RWPE2 (cell line): ENCODE measurements at regions not wholly inside any gene's neighbourhood (a gene's known extent, or its start where the extent isn't known, plus 50 kb on each side); places are given as distances from the start of the nearest gene placed in this dataset.

Experiments
- ATAC-seq: fragments of 200-7000 bp; cut with Tn5 transposase; 3 replicates; pipeline ENCODE4 v1.9.1; 2021; ENCODE audit warnings: low read depth
- DNase-seq: peaks from one replicate; pipeline ENCODE4 v3.0.0-alpha.2; 2020; ENCODE audit warnings: low spot score
- H3K27ac ChIP-seq: fragments of 450-650 bp; 2 replicates; pipeline ENCODE4 v1.5.1; 2017; ENCODE audit warnings: mild to moderate bottlenecking; ENCODE audit not compliant: poor library complexity, severe bottlenecking
- H3K27me3 ChIP-seq: fragments of 250-450 bp; sonication (Bioruptor Pico); 2 replicates; pipeline ENCODE4 v1.5.1; 2021; ENCODE audit warnings: mild to moderate bottlenecking, moderate library complexity; ENCODE audit not compliant: insufficient read depth, poor library complexity, severe bottlenecking
- H3K36me3 ChIP-seq: fragments of 250-450 bp; sonication (Bioruptor Pico); 2 replicates; pipeline ENCODE4 v1.5.1; 2020; ENCODE audit warnings: low read depth, mild to moderate bottlenecking, moderate library complexity
- H3K4me1 ChIP-seq: fragments of 250-450 bp; sonication (Bioruptor Pico); 2 replicates; pipeline ENCODE4 v1.5.1; 2021; ENCODE audit warnings: mild to moderate bottlenecking, moderate library complexity; ENCODE audit not compliant: insufficient read depth, poor library complexity, severe bottlenecking
- H3K4me3 ChIP-seq: fragments of 250-450 bp; sonication (Bioruptor Pico); 2 replicates; pipeline ENCODE4 v1.5.1; 2021; ENCODE audit warnings: mild to moderate bottlenecking, moderate library complexity; ENCODE audit not compliant: severe bottlenecking
- H3K9me3 ChIP-seq: fragments of 250-450 bp; sonication (Bioruptor Pico); 2 replicates; pipeline ENCODE4 v1.5.1; 2021; ENCODE audit warnings: mild to moderate bottlenecking, moderate library complexity; ENCODE audit not compliant: severe bottlenecking
- CTCF ChIP-seq: fragments of 450-650 bp; IDR thresholded peaks from one replicate; pipeline ENCODE4 v1.5.1; 2017; ENCODE audit warnings: mild to moderate bottlenecking, moderate library complexity; ENCODE audit not compliant: poor library complexity, severe bottlenecking

- ATAC-seq (peak; percentile 92), DNase-seq (no peak)
- H3K4me1 ChIP-seq: peaks cover 6% of the 10 kb centered on the region
- H3K4me3 ChIP-seq: no peak overlapping the region
- H3K27ac ChIP-seq: no peak overlapping the region
- H3K27me3 ChIP-seq: no peaks in the 10 kb centered on the region
- no peaks in the 10 kb centered on the region for H3K9me3 ChIP-seq
- peak; percentile 89 for TF ChIP-seq CTCF
- H3K36me3 ChIP-seq: no peaks in the 10 kb centered on the region
Measured at GRCh38 chr11:22920939-22921565, 60.8 kb upstream of the CCDC179 start.

GRCh38 chr11:22922672-22923071, 62.4 kb upstream of the CCDC179 start:
- Histone ChIP-seq H3K9me3 (no peaks in the 10 kb centered on the region), H3K36me3 (no peaks in the 10 kb centered on the region), H3K27ac (no peak overlapping the region), H3K27me3 (no peaks in the 10 kb centered on the region), H3K4me1 (peaks cover 6% of the 10 kb centered on the region), H3K4me3 (no peak overlapping the region)
- no peak for TF ChIP-seq CTCF
- ATAC-seq: no peak
- DNase-seq: no peak

- Histone ChIP-seq H3K27me3 (no peaks in the 10 kb centered on the region), H3K27ac (no peak overlapping the region), H3K36me3 (no peaks in the 10 kb centered on the region), H3K9me3 (no peaks in the 10 kb centered on the region), H3K4me3 (no peak overlapping the region), H3K4me1 (peaks cover 6% of the 10 kb centered on the region)
- no peak for DNase-seq
- no peak for TF ChIP-seq CTCF
- no peak for ATAC-seq
Measured at GRCh38 chr11:22923561-22923960, 63.3 kb upstream of the CCDC179 start.

- ATAC-seq: no peak
Measured at GRCh38 chr11:22926341-22926740, 66.1 kb upstream of the CCDC179 start.

More at GRCh38 chr11:22926341-22926740, 66.1 kb upstream of the CCDC179 start:
- no peak overlapping the region for H3K4me3 ChIP-seq
- H3K9me3 ChIP-seq: no peaks in the 10 kb centered on the region
- DNase-seq: no peak
- H3K4me1 ChIP-seq: no peaks in the 10 kb centered on the region
- no peak overlapping the region for H3K27ac ChIP-seq
- no peaks in the 10 kb centered on the region for H3K36me3 ChIP-seq
- no peak for TF ChIP-seq CTCF
- no peaks in the 10 kb centered on the region for H3K27me3 ChIP-seq
